ENCODE measurements at regions not wholly inside any gene's neighbourhood (a gene's known extent, or its start where the extent isn't known, plus 50 kb on each side); places are given as distances from the start of the nearest gene placed in this dataset.

DNA sequence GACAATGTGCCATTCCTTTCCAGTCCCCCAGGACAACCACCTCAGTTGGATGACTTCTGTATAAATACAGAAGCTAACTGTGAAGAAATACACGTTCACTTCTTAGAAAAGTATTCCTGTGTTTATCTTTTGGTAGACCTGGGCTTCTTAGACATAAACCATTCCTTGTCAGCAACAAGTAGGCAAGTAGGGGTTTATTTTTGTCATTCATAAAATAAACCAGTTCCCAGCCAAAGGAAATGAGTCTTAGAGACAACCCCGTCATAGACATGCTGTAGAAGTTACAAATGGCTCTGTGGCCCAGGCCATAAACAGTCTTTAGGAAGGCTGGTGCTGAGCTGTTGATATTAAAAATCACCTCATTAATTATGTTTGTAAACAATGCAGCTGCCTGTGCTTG is 243.2 kb downstream of the SPTSSA start:
- DNase-seq (ENCODE audit: low read depth, low spot score) = no peak

DNA sequence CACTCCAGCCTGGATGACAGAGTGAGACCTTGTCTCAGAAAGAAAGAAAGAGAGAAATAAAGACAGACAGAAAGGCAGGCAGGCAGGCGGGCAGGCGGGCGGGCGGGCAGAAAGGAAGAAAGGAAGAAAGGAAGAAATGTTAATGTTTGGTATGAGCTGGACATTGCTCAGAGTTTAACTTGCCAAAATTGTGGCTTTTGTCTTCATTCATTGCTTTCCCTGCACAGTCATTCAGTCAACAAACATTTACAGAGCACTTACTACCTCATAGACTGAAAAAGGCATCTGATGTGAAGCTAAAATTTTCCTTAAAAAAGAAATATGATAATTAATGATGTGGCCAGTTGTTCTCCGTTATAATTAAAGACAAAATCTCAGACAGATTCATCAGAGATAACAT is 247.1 kb downstream of the SPTSSA start:
- peak; percentile 46 for DNase-seq (ENCODE audit: low read depth, low spot score)

DNA sequence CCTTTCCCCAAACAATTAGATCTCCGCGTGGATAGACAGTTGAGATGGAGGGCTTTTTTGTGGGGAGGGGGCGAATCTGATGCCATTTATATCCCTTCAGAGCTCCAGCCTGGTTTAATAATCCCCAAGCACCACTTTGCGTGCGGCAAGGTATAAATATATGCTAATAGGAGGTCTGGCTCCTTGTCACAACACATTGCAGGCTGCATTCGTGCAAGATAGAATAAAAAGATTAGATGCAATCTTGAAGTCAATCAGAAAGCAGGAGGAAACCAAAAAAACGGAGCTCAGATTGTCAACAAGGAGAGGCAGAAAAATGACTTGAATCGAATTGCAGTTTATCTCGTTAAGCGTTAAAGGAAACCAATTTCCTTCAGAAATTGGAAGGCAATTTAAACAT is 248.7 kb downstream of the SPTSSA start:
- DNase-seq (ENCODE audit: low read depth, low spot score) = no peak

DNA sequence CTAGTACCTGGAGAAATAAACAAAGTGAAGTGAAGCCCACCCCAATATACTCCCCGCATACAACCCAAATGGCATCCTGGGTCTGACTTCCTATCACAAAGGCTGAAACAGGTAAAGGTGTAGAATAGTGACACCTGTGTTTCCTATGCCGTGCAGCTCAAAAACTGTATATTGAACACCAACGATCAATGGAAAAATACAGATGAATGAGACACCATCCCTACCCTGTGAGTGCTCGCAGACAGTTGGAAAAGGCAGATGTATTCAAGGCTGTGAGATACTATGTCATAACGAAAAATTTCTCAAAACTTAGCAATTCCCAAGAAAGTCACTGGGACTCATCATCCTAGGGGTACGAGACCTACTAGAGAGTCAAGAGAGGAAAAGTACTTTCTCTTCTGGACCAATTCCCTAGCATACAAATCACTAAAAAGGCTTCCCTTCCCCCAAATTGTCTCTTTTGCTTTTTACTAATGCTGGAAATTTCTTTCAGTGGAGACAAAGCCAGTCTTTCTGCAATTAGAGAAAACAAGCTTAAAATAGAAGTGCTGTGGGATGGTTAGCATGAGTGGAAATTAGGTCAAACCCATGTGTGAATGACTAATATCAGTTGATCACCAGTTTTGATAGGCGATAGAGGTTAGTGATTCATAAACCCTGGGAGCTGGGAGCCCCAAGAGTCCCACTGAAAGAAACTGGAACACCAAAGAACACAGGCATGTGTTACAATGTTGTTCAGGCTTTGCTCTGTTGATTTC is 249.7 kb downstream of the SPTSSA start:
- DNase-seq (ENCODE audit: low read depth, low spot score) = no peak

DNA sequence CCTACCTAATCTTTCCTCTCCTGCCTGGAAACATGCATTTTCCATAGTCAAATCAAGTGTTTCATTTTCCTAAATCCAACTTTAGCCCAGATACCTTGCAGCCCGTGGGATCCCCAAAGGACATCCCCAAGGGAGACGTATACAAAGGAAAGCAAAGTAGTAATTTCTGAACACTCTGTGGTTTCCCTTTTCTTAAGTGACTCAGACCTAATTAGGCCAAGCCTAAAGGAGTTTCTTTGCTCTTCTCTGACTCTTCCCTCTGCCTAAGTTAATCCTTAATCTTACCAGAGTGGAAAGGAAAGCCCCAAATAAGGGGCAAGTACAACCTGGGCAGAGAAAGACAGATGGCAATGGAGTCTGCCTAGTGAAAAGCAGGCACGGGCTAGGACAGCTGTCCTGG is 250.3 kb downstream of the SPTSSA start:
- DNase-seq (ENCODE audit: low read depth, low spot score) = no peak

DNA sequence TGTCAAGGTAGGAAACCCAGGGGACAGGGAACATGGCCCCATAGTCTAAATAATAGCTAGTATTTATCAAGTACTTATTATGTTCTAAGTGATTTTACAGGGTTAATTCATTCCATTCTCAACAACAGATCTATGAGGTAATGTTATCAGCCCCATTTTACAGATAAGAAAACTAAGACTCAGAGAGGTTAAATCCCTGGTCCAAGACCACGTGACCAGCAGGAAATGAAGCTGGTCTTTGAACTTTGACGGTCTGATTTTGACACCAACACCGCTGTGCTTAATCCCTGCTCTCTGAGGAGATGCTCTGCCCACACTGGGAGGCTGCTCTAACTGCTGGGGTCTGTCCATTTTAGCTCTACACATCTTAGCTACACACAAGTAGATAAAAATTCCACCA is 253.5 kb downstream of the SPTSSA start:
- no peak for DNase-seq (ENCODE audit: low read depth, low spot score)

DNA sequence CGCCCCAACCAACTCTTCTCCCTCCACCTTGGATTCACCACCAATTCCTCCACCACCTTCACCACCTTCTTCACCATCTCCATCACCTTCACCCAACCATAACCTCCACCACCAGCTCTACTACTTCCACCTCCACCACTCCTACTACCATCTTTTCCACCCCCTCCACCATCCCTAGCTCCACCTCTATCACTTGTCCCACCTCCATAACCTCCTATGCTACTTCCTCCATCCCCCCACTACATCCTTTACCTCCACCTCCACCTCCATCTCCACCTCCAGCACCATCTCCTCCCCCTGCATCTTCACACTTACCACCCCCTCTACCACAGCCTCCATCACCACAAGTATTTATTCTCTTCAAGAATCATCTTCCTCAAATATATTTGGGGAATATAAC is 254.9 kb upstream of the EGLN3 start:
- DNase-seq (ENCODE audit: low read depth, low spot score) = no peak

DNA sequence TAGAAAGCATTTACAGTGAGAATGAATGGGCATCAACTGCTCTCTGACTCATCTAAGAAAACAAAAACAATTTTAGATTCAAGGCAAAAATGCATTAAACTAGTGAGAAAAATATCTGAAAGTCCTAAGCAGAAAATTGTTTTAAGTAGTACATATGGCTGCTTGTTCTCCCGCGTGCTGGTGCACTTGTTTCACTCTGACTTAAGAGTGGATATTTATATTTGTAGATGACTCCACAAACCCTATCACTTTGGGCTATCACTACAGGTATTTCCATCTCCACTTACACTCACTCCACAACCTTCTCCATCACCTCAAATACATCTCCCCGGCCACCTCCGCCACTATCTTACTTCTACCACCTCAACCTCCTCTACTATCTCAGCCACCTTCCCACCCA is 253.9 kb upstream of the EGLN3 start:
- DNase-seq (ENCODE audit: low read depth, low spot score) = no peak

DNA sequence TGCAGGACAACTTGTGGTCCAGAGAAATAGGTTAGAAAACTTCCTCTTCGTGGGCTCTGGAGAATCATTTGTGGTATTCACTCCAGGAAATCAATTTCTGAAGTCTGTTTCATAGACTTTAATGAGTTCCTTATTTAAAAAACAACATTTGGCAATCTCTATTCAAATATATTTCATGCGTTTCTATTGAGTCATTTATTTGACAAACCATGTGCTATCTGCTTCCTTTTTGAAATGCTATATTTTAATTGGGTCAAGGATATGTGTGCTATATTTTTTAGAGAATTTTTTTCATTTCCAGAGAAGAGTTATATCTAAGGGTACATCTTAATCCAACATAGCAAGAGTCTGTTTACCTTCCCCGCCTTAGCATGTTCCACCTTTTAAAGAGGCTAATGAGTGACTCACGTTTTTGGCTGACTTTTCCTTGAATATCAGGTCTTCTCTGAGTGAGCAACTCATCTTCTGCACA is 252.4 kb upstream of the EGLN3 start:
- no peak for DNase-seq (ENCODE audit: low read depth, low spot score)

DNA sequence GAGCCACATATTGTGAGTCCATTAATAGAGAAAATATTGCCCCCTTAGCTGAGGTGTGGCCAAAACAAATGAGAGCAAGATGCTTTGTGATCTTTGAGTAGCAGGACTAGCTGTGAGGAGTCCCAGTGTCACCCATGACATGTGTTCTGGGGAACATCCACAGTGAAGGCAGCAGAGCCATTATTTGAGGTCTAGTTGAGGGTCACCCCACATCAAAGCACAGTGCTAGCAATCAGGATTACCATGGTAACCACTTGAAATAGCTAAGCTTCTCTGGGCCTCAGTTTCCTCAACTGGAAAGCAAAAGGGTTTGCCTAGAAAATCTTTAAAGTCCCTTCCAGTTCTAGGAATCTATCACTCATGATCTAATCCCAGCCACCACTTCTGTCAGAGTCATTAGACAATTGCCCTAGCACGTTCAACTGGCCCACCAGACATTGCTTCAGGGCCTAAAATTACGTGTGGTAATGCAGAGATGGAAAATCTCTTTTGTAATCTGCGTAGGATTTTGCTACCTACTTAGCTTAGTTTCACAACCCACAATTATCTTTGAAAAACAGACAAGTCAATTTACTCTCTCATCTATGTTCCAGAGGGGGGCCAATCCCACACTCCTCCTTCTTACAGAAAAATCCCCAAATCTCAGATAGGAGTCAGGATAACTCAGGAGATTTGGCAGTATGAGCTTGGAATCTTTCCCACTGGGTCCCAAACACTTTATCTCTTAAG is 251.2 kb upstream of the EGLN3 start:
- DNase-seq (ENCODE audit: low read depth, low spot score) = no peak

DNA sequence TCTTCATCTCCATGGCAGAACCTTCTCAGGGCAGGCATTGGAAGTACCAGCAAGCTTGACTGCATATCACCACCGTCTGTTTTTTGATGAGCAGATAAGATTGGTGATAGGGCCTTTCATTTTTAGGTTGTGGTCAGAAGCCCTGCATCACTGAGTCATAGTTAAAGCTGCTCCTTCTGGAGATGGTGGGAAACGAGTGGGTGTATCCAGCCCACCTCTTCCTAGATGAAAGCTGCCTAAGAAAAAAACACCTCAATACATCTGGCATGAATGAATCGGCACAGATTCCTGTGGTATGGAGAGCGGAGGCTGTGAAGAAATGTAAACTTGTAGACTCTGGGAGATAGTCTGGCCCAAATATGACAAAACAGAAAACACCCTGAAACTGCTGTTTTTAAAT is 248.7 kb upstream of the EGLN3 start:
- DNase-seq (ENCODE audit: low read depth, low spot score) = peak; percentile 82

DNA sequence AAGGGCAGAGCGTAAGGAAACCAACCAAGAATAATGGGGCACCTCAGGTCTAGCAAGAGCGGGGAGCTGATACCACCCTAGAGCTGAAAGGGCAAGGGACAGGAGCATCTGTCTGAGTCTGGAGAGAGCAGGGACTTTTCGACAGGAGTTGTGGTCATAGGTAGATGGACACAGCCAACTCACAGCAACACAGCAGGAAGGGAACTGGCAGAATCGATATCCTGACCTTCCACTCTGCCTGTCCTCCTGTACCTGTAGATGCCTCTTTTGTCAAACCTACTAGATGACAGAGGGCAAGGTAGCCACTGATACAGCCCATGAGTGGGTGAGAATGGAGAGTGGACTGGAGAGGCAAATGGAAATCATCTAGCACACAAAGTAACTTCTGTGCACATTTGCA is 247.2 kb upstream of the EGLN3 start:
- no peak for DNase-seq (ENCODE audit: low read depth, low spot score)

DNA sequence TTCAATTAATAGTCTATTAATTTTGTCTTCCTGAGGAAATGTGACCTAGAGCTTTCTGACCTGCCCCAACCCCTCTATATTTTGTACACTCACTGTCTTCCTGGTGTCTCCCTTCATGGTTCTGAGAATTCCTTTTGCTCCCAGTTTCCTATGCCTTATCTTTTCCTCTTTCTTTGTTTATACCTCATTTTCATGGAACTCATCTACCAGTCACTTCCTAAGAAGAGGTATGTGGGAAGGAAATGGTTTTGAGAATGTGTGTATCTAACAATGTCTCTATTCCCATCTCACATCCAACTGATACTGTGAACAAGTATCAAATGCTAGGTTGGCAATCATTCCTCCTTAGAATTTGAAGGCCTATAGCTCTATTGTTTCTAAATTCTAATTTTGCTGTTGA is 245.1 kb upstream of the EGLN3 start:
- DNase-seq (ENCODE audit: low read depth, low spot score) = no peak

DNA sequence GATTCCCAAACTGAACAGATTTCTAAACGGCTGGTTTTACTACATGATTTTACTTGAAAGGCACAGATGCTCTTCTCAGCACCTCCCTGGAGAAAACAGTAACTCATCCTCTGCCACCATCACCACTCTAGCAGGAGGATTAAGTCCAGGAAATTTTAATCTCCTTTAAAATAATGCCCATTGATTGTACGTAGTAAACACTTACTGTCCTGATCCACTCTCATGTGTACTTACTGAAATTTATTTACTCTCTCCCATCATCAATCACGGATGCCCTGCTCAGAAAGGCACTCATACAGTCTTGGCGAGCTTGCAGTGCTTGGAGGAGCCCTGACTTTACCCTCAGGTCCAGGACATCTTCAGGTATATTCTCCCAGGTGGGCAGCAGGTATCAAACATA is 239.8 kb upstream of the EGLN3 start:
- no peak for DNase-seq (ENCODE audit: low read depth, low spot score)

DNA sequence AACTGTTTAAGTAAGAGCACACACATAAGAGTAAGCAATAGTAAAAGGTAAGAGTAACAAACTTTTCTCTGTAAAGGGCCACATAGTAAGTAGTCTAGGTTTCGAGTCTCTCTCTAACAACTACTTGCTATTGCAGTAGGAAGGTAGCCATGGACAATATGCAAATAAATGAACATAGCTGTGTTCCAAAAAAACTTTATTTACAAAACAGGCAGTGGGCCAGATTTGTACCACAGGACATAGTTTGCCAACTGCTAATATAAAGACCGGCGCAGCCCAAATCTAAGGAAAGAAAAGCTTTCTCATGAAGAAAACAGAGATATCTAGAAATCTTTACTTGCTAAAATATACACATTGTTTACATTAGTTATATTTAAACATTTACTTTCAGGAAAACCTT is 239.0 kb upstream of the EGLN3 start:
- DNase-seq (ENCODE audit: low read depth, low spot score) = no peak

DNA sequence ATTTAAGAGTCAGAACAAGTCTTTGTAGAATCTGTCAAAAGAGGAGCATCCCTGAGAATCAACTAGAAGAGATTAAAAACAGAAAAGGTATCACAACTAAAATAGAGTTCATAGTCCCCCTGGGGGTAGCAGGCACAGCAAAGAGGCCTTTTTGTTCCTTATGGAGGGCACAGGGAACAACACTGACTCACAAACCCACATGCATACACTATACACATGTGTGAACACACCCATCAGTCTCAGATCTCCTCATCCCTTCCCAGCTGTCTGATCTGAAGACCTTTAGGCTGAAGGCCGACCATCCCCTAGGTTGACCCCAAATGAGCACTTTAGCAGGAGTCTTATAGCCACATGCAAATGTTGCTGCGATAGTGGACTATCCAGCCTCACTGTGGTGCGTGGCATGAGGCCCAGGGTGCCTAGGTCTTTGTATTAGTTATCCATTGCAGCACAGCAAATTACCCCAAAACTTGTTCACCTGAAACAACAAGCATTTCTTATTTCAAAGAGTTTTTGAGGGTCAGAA is 236.7 kb upstream of the EGLN3 start:
- no peak for DNase-seq (ENCODE audit: low read depth, low spot score)

DNA sequence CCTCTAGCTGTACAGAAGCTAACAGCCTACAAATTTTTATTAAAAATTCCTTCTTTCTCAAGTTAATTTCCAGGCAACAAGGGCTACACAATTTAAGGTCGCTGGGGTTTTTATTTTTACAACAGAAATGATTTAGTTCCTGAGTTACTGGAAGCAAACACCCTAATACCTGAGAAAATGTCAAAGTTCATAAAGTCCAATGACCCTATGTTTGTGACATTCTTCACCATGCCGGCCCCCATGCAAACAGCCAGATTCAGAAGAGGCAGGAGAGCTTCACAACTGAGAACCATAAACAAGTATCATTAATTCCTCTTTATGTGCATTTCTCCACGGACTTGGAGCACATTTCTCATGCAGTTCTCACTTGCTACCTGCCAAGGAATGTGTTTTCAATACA is 236.2 kb upstream of the EGLN3 start:
- DNase-seq (ENCODE audit: low read depth, low spot score) = no peak

DNA sequence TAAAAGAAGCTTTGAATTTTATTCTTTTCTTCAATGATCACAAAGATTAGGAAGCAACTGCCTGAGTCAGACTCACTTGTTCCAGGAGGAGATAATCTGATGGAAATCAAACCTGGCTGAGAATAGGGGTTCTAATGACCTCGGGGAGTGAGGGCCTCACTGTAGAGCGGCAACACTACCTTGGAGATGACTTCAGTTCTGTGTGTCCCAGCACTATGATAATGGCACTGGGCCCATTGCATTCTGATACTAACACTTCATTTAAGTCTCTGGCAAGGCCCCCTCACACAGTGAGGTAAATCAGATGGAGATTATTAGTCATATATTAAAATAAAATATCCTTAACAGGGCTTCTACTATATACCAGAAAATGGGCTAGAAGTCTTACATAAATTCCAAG is 233.3 kb upstream of the EGLN3 start:
- DNase-seq (ENCODE audit: low read depth, low spot score) = no peak

DNA sequence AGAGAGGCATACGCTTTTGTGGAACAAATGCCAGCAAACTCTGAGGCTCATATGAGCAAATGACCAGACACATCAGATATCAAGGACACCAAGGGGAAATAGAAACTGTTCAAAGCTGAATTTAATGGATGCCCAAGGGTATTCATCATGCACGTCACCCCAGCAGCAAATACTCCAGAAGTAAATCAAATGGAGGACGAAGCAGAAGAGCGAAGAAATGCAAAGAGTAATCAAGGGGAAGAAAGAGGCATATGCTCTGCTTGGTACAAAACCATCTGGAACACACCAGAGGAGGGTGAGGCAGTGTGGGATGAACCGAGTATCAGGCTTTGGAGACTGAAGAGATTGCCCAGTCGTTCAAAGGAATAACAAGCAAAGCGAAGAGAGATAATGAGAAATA is 232.6 kb upstream of the EGLN3 start:
- DNase-seq (ENCODE audit: low read depth, low spot score) = no peak

DNA sequence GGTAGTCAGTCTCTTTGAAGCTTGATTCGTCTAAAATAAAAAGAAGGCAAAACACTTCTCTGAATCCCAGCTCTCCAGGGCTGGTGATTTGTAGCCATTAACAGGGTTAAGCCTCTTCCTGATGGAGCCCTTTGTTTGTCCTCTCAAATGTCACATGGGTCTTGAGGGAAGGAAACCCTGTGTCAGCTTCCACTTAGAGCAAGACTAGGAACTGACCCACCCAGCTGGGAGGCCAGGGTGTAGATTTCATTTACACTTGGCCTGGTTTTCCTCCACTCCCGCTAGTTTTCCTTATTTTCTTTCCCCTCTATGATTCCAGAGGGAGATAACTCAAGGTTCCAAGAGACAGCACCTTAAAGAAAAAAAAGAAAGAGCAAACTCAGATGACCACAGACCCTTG is 230.5 kb upstream of the EGLN3 start:
- DNase-seq (ENCODE audit: low read depth, low spot score) = no peak

DNA sequence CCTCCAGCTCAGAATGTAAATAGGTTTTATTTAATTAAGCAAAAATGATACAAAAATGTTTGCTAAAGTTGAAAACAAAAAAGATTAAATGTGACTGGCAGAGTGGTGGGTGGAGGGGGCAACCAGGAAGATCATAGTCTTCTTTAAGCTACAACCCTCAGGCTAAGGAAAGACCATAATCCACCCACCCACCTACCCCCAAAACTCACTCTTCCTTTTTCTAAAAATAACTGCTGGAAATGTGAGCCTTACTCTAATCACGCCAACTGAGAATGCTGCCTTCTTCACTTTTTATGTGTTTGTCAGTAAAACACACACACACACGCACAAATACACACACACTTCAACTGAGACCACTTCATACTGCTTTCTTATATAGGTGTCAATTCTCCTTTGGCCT is 230.0 kb upstream of the EGLN3 start:
- no peak for DNase-seq (ENCODE audit: low read depth, low spot score)

DNA sequence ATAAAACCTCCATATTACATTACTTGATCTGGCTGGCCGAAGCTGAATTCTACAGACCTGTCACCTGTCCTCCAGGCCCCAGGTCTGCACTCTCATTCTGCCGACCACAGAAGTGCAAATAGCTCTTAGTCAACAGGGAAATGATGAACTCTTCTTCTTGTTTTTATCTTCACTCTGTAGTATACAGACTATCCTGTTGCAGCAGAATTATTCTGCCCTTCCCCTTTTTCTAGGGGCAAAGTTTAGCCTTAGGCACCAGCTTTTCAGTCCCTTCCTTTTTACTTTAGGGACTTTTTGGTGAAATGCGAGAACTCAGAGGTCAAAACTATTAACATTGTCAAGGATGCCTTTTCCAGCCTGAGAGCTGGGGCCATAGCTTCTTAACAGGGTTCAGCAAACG is 229.6 kb upstream of the EGLN3 start:
- no peak for DNase-seq (ENCODE audit: low read depth, low spot score)

DNA sequence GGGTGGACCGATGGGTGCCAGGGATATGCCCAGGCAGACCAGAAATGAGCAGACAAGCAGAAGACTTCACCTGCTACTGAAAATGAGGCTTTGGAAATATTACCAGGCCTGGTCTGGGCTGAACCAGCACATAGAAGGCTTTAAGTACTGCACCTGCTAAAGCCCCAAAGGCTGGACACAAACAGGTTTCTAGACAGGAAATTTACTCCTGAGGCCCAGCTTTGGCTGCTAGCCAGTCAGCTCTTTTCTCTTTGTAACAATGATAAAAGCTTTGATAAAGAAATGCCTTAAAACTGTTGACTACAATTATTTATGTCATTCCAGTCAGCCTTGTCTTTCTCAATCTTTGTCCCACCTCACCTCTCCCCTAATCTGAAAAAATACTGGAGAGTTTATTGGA is 228.9 kb upstream of the EGLN3 start:
- no peak for DNase-seq (ENCODE audit: low read depth, low spot score)

Data from astrocyte of the hippocampus (primary cell).